ENCODE measurements at regions not wholly inside any gene's neighbourhood (a gene's known extent, or its start where the extent isn't known, plus 50 kb on each side); places are given as distances from the start of the nearest gene placed in this dataset.

DNA sequence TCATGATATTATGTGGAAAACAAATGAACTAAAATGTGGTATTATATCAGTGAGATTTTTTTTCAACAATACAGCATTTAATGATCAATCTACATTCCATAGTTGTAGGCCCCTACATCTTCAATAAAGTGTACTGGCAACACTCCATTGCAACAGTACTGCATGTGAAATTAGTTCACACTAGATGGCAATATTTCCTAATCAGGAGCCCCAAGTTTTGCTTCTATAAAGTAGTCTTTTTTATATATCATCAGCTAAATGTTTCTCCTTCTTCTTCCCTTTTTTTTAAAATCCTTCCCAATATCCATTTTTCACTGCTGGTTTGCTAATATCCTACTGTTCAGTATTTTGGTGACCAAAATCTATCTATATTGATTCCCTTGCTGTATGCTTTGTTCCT is 528.3 kb upstream of the ATXN8OS start:
- no peak for DNase-seq (ENCODE audit: low read depth in 4 of 4, low spot score in 3 of 4)

DNA sequence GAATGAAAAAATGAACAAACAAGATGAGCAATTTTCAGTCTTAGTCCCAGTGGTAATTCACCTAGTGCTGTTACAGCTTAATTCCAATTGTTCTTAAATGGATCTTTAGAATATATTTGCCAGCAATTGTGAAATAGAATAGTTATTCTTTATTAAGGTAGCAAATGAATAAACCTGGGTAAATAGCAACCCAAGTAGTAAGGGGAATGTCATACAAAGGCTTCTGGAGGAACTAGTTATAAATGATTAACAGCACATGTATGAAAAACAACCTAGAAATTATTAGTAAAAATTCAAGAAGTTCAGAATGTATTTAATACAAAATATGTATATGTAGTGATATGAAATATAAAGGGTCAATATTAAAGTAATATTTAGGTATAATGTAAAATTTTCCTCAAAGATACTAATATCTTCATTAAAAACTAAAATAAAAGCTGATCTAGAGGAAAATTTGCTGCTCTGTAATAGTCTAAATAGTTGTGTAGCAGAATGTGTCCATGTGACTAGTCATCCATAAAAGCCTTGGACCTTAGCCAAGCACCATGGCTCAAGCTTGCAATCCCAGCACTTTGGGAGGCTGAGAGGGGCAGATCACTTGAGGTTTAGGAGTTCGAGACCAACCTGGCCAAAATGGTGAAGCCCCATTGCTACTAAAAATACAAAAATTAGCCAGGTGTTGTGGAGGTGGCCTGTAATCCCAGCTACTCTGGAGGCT is 535.9 kb upstream of the ATXN8OS start:
- DNase-seq (ENCODE audit: low read depth in 4 of 4, low spot score in 3 of 4): no peak

DNA sequence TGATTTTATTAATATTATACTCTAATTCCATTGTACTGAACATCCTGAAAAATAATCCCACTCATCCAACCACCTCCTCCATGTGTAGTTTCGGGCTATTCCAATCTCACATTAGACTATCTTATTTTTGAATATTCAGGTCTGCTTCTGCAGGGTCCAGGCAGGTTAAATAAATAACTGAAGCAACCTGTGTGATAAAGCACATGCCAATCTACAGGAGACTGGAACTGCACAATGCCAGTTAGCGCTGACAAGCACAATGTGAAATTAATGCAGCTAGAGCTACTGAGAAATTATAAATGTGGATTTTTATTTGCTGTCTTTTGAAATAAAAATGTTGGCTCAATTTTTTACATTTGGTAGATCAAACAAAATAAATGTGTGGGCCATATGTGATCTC is 540.1 kb upstream of the ATXN8OS start:
- DNase-seq (ENCODE audit: low read depth in 4 of 4, low spot score in 3 of 4): no peak

DNA sequence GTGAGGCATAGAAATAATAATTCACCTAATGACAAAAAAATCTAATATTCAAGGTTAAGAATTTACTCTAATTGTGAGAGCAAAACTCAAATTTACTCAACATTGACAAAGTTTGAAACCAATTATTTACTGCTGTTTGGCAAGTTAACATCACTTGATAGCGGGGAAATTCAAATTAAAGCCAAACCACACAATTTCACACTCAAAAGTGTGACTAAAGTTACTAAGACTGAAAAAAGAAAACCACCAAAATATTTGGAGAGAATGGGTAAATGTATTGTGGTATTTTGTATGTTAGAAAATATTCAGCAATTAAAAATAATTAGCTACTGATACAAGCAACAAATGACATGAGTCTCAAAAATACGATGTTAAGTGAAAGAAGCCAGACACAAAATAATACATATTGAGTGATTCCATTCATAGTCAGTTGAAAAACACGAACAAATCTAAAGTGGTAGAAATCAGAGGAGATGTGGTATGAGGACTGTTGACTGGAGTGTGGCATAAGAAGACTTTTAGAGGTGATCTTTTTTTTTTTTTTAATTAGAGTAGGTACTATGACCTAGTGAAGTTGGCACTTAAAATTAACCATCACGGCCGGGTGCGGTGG is 541.4 kb upstream of the ATXN8OS start:
- DNase-seq (ENCODE audit: low read depth in 4 of 4, low spot score in 3 of 4): no peak

DNA sequence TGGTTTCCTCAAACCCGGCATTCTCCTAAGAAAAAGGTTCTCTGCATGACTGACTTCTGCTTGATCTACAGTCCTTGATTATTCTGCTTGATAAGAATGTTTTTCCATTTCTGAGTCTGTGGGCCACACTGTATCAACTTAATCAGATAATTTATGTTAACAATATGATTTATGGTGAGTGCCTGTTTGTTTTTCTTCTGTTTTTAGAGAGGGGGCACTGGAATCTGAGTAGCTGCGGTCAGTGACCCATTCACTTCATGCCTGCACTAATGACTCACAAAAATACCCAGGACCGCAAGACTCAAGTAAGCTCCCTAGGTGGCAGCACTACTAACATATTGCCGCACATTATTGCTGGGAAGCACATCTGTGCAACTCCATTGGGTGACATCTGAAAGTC is 542.3 kb upstream of the ATXN8OS start:
- no peak for DNase-seq (ENCODE audit: low read depth in 4 of 4, low spot score in 3 of 4)

DNA sequence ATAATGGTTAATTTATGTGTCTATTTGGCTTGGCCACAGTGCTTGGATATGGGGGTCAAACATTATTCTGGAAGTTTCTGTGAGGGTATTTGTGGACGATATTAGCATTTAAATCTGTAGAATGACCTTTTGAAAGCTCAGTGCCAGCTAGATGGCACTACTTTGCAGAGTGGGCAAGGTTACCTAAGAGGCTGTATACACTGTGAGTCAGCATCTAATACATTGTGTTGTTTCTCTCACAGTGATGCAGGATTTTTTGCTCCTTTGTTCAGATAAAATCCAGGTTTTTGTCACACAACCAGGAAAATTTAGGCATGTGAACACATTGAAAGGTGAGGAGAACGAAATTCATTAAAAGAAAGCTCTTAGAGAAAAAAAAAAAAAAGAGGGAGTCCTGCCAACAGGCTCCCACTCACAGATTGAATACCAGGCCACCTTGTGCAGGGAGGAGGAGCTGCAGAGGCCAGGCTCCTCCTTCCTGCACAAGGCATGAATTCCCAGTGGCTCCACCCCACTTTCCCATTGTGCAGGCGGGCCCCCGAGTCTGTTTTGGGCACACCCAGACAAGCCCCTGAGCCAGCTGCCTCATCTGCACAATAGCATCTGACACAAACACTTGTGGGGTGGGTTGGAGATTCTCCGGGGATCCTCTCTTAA is 551.0 kb upstream of the ATXN8OS start:
- no peak for DNase-seq (ENCODE audit: low read depth in 4 of 4, low spot score in 3 of 4)

DNA sequence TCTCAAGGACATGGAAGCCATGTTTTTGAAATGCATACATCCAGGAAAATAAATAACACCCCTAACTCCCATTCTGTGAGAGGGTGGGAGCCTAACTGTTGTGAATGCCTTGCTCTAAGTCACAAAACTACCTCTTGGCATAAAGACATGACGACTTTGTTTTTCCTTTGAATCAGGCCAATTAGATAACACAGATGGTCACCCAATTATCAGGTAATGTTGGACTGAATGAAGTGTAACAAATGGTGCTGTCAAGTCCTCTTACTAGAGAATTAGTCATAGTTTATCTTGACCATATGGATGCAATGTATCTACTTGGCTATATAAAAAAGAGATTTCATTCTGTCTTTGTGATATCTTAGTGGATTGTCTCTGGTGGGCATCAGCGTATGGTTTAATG is 553.6 kb upstream of the ATXN8OS start:
- no peak for DNase-seq (ENCODE audit: low read depth in 4 of 4, low spot score in 3 of 4)

DNA sequence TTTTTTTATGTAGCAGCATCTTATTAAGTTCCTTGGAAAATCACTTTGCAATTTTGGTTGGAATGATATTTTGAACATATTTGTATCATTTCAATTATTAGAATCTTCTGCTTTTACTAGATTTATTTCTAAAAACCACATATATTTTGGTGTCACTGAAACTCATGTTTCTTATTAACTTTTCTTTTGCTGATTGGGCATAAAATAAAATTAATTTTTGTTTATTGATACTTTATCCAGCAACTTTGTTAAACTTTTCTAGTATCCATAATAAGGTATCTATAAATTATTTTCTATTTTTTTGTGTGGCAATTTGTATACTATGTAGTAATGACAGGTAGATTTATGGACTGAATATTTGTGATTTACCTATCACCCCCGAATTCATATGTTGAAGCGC is 556.4 kb upstream of the ATXN8OS start:
- DNase-seq (ENCODE audit: low read depth in 4 of 4, low spot score in 3 of 4): no peak

DNA sequence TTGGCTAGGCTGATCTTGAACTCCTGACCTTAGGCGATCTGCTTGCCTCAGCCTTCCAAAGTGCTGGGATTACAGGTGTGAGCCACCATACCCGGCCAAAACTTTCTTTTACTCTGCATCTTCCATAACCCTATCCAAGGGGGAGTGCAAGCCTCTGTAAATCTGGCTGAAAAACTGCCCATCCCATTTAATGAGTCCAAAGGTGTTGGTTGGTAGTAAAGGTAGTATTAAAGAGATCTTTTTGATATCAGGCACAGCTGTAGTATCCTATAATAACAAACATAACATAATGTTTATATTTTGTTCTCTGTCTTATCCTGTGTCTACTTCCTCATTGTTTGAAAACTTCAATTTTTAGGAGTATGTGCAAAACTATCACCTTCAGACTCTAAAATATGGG is 559.8 kb upstream of the ATXN8OS start:
- no peak for DNase-seq (ENCODE audit: low read depth in 4 of 4, low spot score in 3 of 4)

DNA sequence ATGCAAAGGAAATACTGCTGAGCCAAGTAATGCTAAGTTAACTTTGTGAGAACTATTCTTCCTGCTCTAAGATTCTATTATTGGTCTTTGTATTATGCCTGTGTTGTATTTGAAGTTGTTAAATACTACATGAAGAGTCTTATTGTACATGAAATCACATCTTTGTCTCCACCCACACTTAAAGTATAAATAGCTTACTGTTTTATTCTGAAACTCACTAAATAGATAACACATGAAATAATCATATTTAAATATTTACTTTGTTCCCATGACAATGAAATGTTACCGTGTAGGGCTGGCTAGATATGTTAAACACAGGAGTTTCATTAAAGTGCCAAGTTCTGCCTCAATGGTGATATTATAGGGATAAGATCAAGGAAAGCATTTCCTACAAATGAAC is 562.1 kb upstream of the ATXN8OS start:
- DNase-seq (ENCODE audit: low read depth in 4 of 4, low spot score in 3 of 4): no peak

DNA sequence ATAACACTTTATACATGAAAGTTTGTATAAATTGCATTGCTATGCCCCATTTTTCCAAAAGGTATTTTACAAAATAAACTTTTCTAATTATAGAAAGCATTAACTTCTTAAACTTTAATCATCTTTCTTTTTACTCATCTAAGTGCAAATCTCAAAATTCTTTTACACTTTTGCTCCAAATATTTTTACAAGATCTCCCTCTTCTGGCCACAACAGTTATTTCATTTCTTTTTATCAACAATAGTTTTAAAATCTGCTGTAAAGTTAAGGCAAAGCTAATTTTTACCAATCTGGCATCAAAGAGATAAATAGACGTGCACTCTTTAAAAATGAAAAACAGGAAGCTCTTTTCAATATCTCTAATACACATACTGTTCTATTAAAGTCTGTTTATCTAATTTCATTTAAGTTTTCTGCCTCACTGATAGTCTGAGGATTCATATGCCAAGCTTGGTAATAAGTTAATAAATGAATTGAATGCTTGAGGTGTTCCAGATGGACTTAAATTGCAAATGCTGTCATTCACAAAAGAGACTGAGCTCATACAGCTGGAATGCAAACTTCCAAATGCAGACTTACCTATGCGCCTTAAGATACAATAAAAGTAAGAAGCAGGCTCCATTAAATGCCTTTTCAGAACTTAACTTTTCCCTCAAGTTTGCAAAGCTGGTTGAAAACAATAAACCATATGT is 583.0 kb upstream of the ATXN8OS start:
- DNase-seq (ENCODE audit: low read depth in 4 of 4, low spot score in 3 of 4): no peak

DNA sequence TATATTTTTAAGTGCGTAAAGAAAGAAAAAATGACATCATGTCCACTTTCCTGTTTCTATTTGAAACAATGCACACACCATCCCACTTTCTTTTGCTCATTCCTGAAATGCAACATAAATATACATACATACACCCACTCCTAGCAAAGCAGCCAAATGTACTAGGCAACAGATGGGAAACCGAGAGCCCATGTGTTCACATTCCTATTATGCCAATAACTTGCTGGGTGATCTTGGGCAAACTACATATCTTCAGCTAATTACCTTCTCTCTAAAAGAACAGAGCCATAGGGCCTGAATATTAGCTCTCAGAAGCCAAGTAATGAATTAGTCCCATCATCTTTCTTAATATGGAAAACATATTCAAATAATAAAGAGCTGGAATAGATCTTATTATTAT is 610.6 kb upstream of the ATXN8OS start:
- DNase-seq (ENCODE audit: low read depth in 4 of 4, low spot score in 3 of 4): no peak

DNA sequence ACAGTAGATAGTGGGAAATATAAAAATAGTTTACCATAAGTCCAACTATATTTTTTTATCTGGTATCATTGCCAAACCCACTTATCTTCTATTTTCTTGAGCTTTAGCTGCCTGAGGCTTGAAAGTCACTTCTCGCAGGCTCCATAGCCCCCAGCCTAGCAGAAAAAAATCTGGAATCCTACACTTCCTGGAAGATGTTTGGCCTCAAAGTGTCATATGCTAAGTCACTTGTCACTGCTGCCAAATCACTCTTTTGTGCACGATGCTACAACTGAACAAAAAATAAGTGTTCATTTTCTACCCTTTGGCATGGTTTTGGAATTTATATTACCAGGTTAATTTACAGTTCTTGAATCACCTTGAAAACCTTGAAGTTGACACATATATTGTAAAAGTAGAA is 612.5 kb upstream of the ATXN8OS start:
- no peak for DNase-seq (ENCODE audit: low read depth in 4 of 4, low spot score in 3 of 4)

DNA sequence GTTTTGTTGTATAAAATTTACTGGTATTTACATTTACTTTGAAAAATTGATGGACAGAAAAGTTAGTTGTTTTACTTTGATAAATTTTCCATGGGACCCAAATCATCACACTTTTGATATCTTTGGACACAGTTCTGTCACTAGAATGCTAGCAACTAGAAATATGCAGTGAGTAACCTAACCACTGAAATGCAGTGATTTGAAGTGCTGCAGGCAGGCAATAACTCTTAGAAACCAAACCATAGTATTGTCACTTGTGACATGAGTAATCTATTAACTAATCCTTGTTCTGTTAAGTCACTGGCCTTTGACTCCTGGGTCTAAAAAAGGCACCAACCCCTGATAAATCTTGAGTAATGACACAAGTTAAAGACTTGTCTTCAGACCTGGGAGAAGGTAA is 620.0 kb upstream of the ATXN8OS start:
- no peak for DNase-seq (ENCODE audit: low read depth in 4 of 4, low spot score in 3 of 4)

DNA sequence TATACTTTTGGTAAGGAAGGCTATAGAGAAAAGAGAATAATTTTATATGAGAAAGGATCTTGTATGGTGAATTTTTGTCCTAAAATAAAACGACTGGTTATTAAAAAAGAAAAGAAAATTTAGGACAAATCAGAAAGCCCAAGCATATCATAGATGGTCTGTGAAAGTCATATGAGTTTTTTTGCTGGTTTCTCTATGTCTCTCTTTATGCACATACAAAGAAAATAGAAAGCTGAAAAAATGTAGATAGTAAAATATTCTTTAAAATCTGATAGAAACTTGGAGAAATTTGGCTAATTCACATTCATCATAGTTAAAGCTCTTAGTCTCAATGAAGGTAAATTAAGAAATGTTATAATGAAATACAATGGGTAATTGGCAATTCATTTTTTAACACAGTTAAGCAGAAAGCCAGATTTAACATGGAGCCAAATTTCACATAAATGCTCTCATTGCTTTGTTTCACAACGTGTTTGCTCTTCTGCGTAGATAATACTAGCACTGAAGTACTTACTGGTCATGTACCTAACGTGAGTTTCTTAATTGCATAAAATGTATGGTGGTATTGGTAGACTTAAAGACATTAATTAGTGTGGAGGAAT is 621.5 kb upstream of the ATXN8OS start:
- DNase-seq (ENCODE audit: low read depth in 4 of 4, low spot score in 3 of 4): no peak

DNA sequence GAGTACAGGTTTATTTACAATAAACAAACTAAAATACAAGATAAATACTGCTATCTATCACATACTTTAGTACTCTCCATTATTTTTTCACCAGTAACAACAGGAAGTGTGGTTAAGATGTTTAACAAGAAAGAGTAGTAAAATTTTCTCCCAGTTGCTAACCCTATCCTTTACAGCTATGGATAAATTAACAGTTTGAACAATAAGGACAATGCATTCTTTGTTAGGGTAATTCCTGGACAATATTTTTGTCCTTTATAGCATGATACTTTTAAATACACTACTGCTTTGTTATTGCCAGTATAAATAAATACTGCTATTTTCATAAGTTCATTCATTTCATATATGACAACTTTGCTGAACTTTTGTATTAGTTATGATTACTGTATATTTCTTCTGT is 630.2 kb upstream of the ATXN8OS start:
- DNase-seq (ENCODE audit: low read depth in 4 of 4, low spot score in 3 of 4): no peak

DNA sequence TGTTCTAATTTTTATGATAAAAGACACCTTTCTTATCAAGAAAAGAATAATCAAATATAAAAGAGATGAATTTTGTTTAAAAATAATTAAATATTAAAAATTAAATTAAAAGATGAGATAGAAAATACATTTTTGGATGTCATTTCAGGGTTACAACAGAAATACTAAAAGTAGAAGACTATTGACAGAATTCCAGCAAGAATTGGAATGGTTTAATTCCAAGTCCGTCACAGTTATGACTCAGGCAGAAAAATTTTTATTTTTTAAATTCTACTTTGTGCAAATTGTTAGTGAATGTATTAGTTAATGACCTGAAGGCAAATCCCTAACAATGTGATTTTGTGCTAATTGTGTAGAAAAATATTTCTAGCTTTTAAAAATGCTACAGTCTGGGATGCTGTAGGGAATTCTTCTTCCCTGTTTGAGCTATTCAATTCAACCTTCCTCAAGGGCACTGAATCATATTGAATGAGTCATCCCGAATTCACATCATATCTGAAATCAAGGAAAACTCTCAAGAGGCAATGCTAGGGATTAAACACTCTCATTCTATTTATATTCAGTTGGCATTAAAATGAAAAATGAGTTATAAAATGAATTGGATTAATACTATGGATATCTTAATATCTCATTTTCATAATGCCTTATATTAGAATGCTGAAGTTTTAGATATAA is 633.5 kb upstream of the ATXN8OS start:
- DNase-seq (ENCODE audit: low read depth in 4 of 4, low spot score in 3 of 4): no peak

DNA sequence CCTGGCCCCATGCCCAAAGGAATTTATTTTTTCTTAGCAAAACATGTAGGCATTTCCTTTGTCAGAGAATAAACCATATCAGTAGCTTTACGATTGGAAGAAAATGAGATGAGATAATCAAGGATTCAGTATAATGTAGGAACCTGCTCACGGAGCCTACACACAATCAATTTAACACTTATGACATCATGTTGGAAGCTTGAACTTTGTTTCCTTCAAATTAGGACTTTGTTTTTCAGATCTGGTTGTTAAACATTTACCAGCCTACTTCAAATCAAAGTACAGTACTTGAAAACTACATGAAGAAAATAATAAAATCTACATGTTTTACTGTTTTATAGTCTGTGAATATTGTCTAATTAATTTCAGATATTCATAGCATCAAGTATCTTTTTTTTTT is 639.0 kb upstream of the ATXN8OS start:
- DNase-seq (ENCODE audit: low read depth in 4 of 4, low spot score in 3 of 4): no peak

DNA sequence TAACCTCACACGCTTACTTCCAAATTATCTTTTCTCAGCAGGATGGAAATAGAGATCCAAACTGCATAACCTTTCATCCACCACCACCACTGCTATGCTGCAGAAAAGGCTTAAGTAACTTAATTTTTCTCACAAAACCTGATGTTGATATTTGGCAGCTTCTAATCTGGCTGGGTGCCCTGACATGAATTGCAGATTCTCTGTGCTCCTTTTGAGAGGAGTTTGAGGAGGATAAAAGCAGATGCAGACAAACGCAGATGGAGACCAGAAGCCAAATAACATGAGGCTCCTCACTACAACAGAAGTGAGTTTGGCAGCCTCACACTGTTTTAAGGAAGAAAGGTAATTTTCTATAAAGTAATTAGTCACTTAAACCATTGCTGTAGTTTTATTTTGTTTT is 646.2 kb upstream of the ATXN8OS start:
- DNase-seq (ENCODE audit: low read depth in 4 of 4, low spot score in 3 of 4): no peak

DNA sequence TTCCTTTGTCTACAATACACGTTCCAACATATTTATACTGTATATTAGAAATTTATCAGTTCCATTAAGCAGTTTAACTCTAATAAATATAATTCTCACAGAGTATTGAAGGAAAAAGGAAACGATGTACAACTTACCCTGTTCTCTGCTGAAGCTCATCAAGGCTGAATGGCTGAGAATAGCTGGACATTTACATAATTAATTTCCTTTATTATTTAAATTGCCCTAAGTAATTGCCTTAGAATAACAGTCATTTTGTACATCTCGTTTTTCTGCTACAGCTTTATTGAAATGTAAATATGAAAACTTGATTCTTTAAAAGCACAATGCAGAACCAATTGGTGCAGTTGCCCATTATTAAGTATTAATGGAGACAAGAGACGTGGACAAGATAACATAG is 648.3 kb upstream of the ATXN8OS start:
- no peak for DNase-seq (ENCODE audit: low read depth in 4 of 4, low spot score in 3 of 4)

DNA sequence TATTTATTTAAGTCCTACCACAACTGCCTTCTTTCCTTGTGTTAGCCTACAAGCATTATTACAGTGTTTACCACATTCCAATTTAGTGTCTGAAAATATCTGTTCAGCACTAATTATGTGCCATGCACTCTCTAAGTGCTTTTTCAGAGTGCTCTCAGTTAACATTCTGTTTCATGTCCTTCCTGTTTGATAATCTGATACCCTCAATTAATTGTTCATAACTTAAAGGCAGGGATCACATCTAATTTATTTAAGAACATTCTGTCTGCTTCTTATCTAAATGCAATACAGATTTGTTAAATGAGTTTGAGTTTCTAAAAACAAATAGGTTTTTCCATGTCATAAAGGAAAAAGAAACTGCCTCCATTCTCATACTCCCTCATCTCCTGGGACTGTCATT is 649.6 kb upstream of the ATXN8OS start:
- no peak for DNase-seq (ENCODE audit: low read depth in 4 of 4, low spot score in 3 of 4)
